ENCODE measurements at regions not wholly inside any gene's neighbourhood (a gene's known extent, or its start where the extent isn't known, plus 50 kb on each side); places are given as distances from the start of the nearest gene placed in this dataset.
A peak's percentile ranks its signal among the peaks of the same experiment; 100 is the strongest.

DNA sequence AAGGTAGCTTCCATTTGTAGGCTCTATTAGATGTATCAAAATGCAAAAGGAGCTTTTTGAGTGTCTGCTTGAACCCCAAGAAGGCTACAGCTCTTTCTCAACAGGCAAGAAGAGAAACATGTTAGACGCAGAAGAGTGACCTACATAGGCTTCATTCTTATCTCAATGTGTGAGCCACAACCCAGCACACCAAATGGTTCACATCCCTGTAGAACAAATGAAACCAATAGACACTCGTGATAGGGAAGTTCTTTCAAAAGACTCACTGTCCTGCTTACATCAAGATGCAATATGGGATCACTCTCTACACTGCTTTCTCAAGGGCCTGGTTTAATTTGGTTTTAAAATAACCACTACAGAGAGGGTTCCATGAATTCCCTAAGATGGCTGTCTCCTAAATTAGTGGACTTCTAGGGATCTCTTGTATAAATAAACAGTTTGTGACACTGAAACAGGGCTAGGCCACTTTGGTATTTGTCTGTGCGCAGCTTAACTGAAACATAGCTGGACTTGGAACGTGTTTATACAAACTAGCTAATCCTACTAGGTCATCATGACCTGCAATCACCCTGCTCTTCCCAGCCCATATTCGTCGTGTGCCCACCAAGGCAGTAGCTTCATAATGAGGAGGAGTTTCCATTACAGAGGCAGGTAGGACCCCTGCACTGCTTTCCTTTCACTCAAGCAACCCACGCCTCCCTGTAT is 225.4 kb upstream of the PREP start:
- DNase-seq, result no peak

DNA sequence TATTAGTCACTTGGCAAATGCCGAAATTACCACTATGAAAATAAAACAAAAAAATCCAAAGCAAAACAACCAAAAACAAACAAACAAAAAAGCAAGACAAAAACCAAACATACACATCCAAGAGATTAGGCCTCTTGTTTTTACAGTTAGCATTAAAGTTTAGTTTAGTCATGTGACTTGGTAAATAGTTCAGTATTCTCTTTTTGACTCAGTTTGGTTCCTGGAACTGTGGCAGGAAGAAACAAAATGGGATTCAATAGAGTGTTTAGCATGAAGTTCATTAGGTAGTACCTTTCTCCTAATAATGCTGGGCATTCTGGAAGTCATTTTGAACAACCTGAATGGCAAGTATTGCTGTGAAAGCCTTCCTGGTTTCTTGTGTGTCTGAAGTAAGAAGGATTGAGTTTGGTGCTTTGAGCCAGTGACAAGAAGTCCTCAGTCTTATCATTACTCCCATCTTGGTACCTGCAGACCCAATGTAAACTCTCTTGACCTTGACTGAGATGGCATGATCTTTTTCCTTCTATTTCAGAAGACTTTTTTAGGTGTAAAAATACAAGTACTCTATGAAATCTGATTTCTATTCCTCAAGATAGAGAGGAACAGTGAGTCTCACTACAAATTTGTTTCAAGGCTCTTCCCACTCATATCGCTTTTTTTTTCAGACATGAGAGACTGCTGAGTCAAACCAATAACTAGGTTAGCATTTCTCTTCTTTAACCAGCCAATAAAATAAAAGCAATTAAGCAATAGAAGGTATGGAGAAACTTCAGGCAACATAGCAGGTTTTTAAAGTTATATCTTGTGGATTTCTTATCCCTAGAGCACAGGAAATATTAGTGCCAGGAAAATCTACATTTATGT is 223.6 kb upstream of the PREP start:
- DNase-seq, result no peak

DNA sequence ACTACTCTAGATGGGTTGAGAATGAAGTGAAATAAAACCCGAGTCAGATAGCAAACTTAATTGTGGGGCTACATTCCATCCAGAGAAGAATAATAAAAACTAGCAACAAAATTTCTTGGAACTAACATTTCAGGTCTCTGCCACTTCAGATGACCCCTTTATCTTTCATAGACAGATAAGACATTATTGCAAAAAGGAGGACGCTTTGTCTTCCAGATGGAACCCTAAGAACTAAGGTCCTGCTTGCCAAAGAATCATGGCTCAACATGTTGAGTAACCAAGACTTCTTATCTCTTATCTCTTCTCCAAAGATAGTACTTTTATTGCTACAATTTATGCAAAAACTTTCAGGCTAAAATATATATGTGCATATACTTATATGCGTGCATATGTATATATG is 221.1 kb upstream of the PREP start:
- DNase-seq, result no peak

DNA sequence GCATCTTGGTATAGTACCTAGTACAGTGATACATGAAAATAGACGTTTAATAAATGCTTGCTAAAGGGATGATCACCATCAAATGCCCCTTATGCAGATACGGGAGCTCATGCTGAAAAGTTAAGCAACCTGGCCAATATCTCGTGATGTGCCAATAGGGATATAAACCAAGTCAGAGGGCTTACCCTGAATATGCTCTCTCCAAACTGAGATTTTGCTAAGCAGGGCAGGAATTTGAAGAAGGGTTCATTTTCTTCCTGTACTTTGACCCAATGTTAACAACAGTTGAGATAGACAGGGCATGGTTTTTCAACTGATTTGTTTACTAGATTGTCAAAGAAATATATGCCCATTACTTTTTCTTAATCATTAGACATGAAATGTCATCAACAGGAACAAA is 219.3 kb upstream of the PREP start:
- no peak for DNase-seq

DNA sequence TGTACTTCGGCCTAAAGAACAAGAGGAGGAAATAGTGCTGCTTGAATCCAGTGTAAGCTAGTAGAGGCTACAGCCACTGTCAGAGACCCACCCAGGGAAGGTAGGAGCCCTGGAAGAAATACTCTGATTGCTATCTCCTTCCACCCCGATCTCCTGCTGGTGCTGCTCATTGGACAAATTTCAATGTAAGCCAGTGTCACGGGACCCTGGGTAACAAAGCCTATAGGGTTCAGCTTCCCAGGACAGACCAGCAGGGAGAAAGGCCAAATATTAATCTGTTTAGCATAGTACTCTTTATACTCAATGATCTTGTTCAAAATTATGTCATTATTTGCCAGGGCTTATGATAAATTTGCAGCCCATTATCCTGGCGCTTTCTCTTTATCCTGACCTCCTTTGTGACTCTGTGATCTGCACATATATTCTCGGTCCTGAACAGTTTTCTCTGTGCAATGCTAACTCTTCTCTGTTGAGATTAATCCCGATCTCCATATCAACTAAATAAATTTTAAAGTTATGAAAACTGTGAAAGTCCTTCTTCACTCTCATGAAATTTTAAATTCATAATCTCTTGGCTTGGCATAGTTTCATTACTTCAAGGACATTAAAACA is 218.8 kb upstream of the PREP start:
- DNase-seq, result no peak

DNA sequence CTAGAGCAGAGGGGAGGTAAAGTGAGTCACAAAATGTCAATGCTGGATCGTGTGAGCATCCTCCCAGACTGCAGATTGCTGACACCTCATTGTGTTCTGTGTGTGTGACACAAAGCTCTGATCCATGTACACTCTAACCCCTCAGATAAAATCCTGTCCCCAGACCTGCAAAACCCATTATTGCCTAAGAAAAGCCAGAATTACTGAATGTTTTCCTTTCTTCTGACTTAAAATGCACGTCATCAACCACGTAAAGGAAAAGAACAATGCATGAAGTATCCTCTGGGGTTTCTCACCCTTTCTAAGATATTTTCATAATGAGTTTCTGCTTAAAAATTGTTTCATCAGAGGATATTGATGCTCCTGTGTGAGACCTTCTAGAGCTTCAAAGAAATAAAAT is 218.0 kb upstream of the PREP start:
- DNase-seq, result no peak

DNA sequence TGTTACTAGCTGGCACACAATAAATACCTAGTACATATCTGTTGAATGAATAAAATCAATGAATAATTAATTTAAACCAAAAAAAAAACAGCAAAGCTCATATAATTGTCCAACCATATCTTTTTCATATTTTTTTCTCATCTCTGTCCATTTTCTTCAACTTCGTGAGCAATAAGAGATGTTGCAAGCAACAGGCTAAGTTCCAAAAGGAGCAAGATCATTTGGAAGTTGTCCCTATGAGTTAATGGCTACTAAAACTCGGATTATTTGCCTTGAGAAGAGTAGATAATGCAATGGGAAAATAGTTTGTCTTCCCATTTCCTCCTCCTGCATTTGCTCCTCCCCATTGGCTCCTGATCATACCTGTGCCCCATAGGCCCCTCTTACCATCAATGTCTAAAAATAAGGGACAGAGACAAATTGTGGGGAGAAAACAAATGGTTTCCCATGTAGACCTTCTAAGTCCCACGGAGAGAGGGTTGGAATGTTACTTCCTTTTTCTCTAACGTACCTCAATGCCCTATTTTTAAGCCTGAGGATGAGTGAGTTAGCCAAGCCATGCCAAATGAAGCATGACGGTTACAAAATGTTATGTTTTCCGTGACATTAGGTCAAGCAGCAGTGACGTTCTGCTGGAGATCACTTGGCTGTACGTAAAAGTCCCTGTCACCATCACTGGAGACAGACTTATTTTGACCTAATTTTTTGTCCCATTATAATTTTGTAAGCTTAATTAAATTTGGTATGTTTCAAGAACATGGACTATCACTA is 217.3 kb upstream of the PREP start:
- DNase-seq, result no peak

DNA sequence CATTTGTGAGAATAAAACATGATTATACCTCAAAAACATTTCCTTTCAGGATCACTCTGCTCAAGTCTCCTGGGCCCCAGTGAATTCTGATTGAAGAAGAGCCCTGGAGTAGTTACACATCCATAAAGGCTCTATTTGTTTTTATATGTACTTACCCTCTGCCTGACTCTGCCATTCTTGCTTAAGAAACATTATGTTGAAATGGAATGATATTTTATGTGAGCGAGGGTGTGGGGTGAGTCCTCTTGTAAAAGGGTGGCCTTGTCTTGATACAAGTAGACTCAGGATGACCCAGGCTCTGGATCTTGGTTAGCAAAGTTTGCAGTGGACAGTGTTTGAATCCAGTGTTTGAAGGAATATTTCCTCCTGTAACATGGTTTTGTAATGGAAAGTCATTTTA is 215.4 kb upstream of the PREP start:
- DNase-seq, result no peak

DNA sequence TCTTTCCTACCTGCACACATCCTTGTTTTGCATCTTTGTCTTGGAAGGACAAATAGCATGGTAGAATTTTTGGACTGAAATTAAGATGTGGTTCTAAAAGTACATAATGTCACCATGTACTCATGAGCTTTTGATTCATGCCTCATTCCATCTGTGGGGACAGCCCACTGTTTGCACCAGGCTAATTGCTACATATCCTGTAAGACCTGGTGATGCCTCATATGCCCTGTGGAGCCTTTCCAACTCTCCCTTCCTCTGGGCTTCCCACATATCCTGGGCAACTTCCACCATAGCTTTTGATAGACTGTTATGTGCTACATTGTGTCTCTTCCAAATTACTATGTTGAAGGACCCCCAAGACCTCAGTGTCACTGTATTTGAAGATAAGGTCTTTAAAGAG is 213.6 kb upstream of the PREP start:
- no peak for DNase-seq

DNA sequence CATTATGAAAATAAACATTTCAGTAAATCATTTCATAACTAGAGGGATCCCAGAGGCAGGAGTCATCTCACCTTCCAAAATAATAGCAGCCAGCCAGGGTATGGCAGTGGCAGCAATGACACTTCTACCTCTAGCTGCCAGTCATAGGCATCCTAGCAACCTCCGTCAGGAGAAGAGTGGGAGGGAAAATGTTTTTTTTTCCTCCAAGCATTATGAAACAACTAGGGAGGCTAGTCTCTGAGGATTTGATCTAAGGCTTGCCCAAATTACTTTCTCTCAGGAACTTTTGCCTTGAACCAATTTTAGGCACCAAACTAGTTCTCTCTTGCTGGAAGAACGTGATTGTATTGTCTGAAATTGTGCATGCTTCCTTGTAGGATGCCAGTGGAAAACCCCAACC is 208.7 kb upstream of the PREP start:
- no peak for DNase-seq

DNA sequence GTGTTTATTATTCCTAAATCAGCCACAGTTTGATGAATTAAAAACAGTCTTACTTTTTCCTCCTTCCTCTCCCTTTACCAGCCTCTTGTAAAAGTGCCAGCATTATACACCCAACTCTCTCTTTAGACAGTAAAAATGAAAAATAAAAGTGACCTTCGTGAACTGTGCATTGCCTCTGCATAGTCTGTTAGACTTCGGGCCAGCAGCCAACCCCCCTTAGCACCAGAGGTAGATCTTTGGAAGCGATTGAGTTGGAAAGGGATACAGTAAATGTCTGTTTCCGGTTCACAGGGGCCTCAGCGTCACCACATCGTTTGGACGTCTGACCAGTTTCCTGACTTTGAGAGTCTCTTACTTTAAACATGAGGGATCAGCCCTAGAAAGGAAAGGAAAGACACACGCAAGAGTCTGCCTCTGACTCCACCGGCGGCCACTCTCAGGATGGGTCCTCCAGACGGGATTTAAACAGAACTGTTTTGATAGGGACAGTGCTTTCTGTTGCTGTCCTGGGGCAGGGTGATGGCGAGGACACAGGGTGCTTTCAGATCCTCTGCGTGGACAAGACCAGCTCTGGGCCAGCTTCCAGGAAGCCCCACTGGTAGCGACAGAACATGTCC is 206.6 kb upstream of the PREP start:
- DNase-seq, result no peak

DNA sequence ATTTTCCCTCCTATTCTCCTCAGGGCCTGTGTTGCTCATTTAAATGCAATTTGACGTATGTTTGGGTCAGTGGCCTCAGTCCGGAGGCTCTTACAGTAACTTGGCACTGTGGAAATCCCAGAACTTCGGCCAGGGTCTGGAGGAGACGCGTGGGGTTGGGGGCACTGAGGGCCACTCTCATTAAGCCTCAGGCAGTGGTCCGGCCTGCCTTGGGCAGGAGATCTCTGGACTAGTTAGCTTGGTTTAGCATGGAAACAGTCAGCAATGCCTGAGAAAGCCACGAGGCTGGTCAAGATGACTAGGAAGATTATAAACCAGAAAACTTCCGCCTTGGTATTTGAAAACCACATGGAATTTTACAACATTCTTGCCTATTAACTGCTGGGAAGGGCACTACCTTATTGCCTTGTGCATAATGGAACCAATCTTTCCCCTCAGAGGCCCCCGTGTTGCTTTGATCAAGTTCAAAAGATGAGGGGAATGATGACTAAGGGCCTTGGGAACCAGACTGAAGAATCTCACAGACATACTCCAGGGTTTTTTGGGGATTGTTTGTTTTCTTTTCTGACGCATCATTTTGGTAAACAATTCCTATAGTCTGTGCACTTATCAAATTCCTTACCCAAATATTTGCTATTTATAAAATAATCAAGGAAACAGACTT is 206.0 kb upstream of the PREP start:
- DNase-seq, result no peak

DNA sequence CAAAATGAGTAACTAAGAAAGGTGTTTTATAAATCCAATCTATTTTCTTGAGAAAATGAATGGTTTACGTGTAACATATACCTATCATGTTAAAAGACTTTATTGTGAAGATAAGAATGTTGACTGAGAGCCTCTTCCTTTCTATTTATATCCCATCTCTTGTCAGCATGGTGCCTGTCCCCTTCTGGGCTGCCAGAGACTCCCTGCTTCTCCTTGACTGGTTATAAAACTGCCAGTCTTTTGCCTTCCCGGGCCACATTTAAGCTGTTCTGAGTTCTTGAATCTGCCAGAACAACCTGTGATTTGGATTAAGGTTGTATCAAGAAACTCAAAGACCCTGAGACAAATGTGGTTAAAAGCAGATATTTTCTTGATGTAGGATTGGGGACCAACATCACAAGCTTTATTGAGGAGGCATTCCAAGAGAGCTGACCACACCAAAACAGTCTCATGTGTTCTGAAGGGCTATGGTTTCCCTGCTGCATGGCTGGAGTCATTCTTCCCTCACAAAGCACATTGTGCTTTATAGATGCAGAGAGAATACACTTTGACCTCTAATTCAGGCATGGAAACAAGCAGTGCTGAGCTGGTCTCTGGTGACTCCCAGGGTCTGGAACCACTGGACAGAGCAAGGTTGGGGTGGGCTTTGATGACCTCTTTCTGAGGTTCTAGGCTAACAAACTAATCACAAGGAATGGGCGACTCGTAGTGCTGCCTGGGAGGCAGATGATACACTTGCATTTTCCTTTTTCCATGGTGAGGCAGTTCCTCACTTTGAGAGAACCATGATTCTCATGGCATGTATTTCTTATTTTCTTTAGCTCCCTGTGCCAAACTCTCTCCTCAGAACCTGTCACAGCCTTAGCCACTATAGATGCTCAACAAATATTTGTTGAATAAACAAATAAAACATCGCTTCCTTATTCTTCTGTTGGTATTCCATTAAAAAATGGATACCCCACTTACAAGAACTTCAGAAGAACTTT is 205.0 kb upstream of the PREP start:
- no peak for DNase-seq

DNA sequence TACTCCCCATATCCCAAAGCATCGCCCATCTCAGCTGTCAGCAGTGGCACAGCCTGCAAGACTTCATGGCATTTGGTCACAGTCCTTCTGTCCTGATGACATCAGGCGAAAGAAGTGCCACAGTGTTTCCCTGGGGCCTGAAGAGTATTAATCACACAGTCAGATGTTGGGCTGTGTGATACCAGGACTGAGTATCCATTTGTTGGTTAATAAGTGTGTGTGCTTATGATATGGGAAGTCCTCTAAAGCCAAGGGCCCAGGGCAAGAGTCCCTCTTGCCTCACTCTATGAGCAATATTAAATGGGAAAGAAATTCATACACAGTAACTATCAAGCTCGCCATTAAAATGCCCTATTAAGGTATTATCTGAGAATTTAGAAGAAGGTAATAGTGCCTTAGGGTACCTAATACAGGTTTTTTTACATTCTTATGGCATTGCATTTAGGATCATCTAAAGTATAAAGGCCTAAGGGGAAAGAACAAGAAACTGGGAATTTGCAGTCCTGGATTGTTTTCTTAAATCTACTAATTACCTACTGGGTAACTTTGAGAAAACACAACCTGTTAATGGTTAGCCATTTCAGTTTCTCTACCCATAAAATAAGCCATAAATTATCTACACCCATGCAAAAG is 204.1 kb upstream of the PREP start:
- DNase-seq, result no peak

DNA sequence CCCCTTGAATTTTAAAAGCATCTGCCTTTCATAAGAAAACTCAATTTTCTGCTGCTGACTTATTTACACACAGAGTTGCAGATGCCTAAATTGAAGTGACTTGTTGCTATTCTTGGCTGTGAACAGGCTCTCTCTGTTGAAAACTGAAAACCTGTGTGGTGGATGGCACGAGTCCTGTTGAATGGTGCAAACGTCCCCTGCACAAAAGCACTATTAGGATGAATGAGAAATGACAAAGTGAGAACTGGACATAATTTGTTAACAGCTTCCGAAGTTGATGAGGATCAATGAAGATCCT is 201.7 kb upstream of the PREP start:
- no peak for DNase-seq

DNA sequence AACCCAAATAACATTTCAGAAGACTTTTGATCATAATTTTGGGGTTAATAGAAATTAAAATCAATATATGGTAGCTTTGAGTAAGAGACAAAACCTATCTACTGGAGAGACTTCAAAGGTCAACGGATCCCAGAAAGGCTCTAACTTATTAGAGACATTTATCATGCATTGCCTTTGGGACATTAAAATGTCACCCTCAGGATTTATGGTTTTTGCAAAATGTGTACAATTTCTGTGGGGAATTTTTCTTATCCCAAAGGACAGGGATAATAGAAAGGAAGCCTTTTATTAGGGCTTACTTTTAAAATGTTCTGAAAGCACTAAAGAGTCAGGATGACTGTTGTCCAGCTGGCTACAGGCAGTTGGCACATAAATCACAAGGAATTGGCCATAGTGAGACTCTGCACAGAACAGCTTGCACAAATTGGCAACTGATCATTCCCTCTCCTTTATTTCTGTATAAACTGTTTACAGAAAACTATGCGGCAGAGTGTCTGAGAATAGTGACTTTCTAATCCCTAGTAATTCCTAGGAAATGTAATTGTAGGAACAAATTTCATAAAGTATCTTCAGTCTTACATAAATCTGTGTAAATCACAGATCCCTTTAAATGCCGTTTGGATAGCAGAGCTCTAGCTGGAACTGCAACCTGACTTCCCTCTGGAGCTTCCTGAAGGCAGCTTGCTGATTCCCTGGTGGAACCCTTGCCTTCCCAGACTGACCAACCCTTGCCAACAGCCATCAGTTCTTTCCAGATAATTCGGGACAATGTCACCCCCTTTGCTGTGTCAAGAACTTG is 201.1 kb upstream of the PREP start:
- no peak for DNase-seq

DNA sequence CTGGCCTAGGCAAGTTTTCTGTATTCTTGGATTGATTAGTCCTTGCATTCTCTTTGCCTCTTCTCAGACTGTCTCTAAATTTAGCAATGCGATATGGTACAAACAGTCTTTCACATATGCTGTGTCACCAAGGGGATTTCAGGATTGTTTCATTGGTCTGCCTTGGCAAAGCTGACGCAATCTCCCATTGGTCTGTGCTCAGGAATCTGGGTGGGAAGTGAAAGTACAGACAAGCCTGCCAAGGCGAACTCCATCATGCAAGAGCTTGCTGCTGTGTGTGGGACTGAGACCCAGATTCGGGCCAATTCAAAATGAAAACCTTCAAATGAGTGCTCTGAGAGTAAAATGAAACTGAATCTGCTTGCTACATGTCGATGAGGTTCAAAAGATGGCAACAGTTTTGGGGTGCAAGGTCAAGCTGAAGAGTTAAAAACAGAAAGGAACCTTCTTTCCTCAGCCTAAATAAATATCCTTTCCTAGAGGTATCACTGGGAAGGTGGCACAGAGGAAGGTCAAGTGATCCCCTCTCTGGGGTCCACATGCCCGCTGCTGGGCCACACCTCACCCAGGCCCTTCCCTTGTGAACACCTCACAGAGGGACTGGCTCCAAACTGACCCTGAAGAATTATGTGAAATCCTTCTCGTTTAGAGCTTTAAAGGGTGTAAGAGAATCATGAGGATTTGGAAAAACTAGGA is 198.8 kb upstream of the PREP start:
- peak; percentile 19 for DNase-seq

DNA sequence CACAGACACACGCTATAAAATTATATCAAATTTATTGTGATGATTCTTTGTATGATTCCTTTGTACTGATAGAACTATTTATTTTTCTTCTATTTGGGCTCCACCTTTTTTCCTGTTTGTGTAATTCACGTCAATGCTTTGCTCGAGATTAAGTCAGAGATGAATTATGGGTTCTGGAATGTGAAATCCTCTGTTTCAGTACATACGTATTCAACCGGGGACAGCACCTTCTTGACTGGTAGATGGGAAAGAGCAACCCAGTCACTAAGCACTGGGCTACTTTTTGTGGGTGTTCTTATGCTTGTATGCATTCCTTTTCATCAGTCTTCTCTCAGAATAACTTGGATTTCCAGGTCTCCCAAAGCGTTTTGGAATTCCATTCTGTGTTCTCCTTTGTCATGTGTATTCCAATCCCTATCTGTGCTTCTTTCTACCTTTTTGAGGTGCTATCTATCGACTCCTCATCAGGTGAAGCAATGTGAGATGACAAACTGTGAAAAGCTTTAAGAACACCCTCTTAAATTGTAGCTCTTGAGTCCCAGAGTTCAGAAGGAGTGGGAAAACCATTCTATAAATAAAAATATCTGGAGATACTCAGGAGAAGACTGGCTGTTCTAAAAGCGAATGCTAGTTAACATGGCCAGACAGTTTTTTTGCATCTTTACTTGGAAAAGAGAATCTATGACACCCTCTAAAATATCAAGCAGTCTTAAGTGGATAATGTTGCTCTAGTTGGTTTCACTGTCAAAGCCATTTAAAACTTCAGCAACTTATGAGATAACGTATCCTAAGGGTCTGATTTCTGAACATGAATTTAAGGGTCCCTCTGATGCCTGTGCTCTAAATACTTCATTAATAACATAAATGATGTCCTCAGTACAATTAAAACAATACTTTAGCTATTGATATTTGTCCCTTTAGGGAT is 197.7 kb upstream of the PREP start:
- no peak for DNase-seq

All from activated CD8-positive, alpha-beta memory T cell treated with anti-CD3 and anti-CD28 coated beads, Interleukin-2, amount 50 U/mL, for 4 hours (primary cell).